ENCODE measurements at regions not wholly inside any gene's neighbourhood (a gene's known extent, or its start where the extent isn't known, plus 50 kb on each side); places are given as distances from the start of the nearest gene placed in this dataset.

DNA sequence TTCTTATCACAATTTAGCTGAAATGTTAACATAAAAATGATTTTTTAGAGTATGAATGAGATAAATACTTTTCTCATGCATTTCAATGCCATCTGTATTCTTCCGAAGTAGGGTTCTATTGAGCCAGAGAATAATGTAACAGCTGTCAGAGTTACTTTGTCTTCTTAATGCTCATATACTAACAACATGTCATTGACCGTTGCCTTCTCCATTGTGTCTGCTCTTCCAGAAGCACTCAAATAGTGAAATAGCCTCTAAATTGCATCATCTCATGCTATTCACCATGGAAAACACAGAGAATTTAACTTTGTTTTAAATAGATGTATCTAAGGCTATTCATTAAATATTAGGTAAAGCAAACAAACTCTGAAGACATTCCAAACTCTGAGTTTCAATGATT is 1875.9 kb upstream of the CDH9 start:
- H3K4me3 ChIP-seq (ENCODE audit: low read length) = no peak overlapping the region
- H3K27me3 ChIP-seq (ENCODE audit: control insufficient read depth, insufficient read depth, low read length) = no peaks in the 10 kb centered on the region
- no peaks in the 10 kb centered on the region for H3K4me1 ChIP-seq (ENCODE audit: control insufficient read depth, insufficient read depth, low read length)
- no peak overlapping the region for H3K27ac ChIP-seq (ENCODE audit: low read length)
- no peaks in the 10 kb centered on the region for H3K9me3 ChIP-seq (ENCODE audit: control insufficient read depth, insufficient read depth, low read length)
- WGBS (ENCODE audit: insufficient coverage, insufficient read length) = no CpG with 5 or more reads among the region's 2 CpGs
- no peaks in the 10 kb centered on the region for H3K36me3 ChIP-seq (ENCODE audit: control insufficient read depth, insufficient read depth, low read length)
- DNase-seq (ENCODE audit: low read depth, low spot score) = no peak

- H3K4me3 ChIP-seq (ENCODE audit: low read length) = no peak overlapping the region
- no peak overlapping the region for H3K27ac ChIP-seq (ENCODE audit: low read length)
- no peaks in the 10 kb centered on the region for H3K27me3 ChIP-seq (ENCODE audit: control insufficient read depth, insufficient read depth, low read length)
- no peak for DNase-seq (ENCODE audit: low read depth, low spot score)
- H3K36me3 ChIP-seq (ENCODE audit: control insufficient read depth, insufficient read depth, low read length) = no peaks in the 10 kb centered on the region
- no peaks in the 10 kb centered on the region for H3K4me1 ChIP-seq (ENCODE audit: control insufficient read depth, insufficient read depth, low read length)
- no peaks in the 10 kb centered on the region for H3K9me3 ChIP-seq (ENCODE audit: control insufficient read depth, insufficient read depth, low read length)
Measured at GRCh38 chr5:28903643-28904042, 1865.3 kb upstream of the CDH9 start.

GRCh38 chr5:28896949-28897348 is 1858.6 kb upstream of the CDH9 start:
- no peaks in the 10 kb centered on the region for H3K4me1 ChIP-seq (ENCODE audit: control insufficient read depth, insufficient read depth, low read length)
- H3K9me3 ChIP-seq (ENCODE audit: control insufficient read depth, insufficient read depth, low read length) = no peaks in the 10 kb centered on the region
- no peak overlapping the region for H3K4me3 ChIP-seq (ENCODE audit: low read length)
- no peaks in the 10 kb centered on the region for H3K36me3 ChIP-seq (ENCODE audit: control insufficient read depth, insufficient read depth, low read length)
- H3K27me3 ChIP-seq (ENCODE audit: control insufficient read depth, insufficient read depth, low read length) = no peaks in the 10 kb centered on the region
- no peak overlapping the region for H3K27ac ChIP-seq (ENCODE audit: low read length)
- DNase-seq (ENCODE audit: low read depth, low spot score) = no peak

DNA sequence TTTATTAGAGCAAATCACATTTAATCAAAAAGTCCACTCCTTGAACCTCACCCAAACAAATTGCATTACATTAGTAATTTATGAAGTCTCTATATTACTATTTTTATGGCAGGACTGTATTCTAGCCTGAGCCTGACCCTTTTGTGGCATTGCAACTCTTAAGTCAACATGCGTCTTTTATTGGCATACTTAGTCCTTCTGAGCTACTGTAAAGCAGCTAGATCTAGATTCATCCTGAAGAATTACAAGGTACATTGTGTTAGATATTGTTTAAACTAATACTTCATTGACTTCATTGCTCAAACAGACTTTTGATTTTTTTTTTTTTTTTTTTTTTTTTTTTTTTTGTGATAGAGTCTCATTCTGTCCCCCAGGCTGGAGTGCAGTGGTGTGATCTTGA is 1842.5 kb upstream of the CDH9 start:
- Histone ChIP-seq H3K27ac (ENCODE audit: low read length) (no peak overlapping the region), H3K4me3 (ENCODE audit: low read length) (no peak overlapping the region), H3K36me3 (ENCODE audit: control insufficient read depth, insufficient read depth, low read length) (no peaks in the 10 kb centered on the region), H3K4me1 (ENCODE audit: control insufficient read depth, insufficient read depth, low read length) (no peaks in the 10 kb centered on the region), H3K9me3 (ENCODE audit: control insufficient read depth, insufficient read depth, low read length) (no peaks in the 10 kb centered on the region), H3K27me3 (ENCODE audit: control insufficient read depth, insufficient read depth, low read length) (no peaks in the 10 kb centered on the region)
- no peak for DNase-seq (ENCODE audit: low read depth, low spot score)
- no CpG with 5 or more reads among the region's 1 CpG for WGBS (ENCODE audit: insufficient coverage, insufficient read length)

DNA sequence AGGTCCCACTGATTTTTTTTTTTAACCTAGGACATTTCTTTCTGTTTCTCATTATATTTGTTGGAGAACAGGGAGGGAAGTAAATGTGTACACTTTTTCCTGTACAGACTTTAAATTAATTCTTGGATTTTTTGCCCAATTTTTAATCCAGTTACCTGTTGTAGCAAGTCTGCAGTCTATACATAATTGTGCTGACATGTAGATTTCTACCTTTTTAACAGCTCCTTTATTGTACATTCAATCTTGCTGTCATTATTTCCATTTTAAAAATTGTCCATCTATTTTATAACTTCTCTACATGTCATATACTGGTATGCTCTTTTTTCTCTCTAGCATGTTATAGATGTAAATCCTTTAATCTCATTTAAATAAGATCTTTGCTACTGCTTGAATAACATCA is 1838.7 kb upstream of the CDH9 start:
- DNase-seq (ENCODE audit: low read depth, low spot score) = no peak
- no peaks in the 10 kb centered on the region for H3K9me3 ChIP-seq (ENCODE audit: control insufficient read depth, insufficient read depth, low read length)
- H3K27ac ChIP-seq (ENCODE audit: low read length) = no peak overlapping the region
- no peaks in the 10 kb centered on the region for H3K36me3 ChIP-seq (ENCODE audit: control insufficient read depth, insufficient read depth, low read length)
- no peak overlapping the region for H3K4me3 ChIP-seq (ENCODE audit: low read length)
- no peaks in the 10 kb centered on the region for H3K4me1 ChIP-seq (ENCODE audit: control insufficient read depth, insufficient read depth, low read length)
- H3K27me3 ChIP-seq (ENCODE audit: control insufficient read depth, insufficient read depth, low read length) = no peaks in the 10 kb centered on the region

- Histone ChIP-seq H3K27ac (ENCODE audit: low read length) (no peak overlapping the region), H3K36me3 (ENCODE audit: control insufficient read depth, insufficient read depth, low read length) (no peaks in the 10 kb centered on the region), H3K9me3 (ENCODE audit: control insufficient read depth, insufficient read depth, low read length) (no peaks in the 10 kb centered on the region), H3K4me3 (ENCODE audit: low read length) (no peak overlapping the region), H3K27me3 (ENCODE audit: control insufficient read depth, insufficient read depth, low read length) (no peaks in the 10 kb centered on the region), H3K4me1 (ENCODE audit: control insufficient read depth, insufficient read depth, low read length) (no peaks in the 10 kb centered on the region)
- DNase-seq (ENCODE audit: low read depth, low spot score) = no peak
- no CpG with 5 or more reads among the region's 2 CpGs for WGBS (ENCODE audit: insufficient coverage, insufficient read length)
Measured at GRCh38 chr5:28864006-28864405, 1825.6 kb upstream of the CDH9 start.

DNA sequence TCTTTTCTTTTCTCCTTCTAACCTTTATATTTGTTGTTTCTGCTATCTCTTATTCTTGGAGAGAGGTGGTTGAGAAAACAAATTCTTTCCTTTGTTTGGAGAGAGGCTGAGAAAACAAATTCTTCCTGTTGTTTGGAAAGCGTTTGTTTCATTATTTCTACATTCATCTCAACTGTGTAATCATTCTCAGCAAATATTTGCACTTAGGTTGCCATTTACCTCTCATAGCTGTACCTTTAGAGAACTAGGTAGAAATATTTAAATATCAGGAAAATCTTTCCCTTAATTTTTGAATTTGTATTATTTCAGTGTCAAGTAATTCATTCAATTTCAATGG is 1824.4 kb upstream of the CDH9 start:
- no peaks in the 10 kb centered on the region for H3K4me1 ChIP-seq (ENCODE audit: control insufficient read depth, insufficient read depth, low read length)
- no peaks in the 10 kb centered on the region for H3K9me3 ChIP-seq (ENCODE audit: control insufficient read depth, insufficient read depth, low read length)
- no peak overlapping the region for H3K4me3 ChIP-seq (ENCODE audit: low read length)
- H3K27me3 ChIP-seq (ENCODE audit: control insufficient read depth, insufficient read depth, low read length) = no peaks in the 10 kb centered on the region
- no CpG with 5 or more reads among the region's 1 CpG for WGBS (ENCODE audit: insufficient coverage, insufficient read length)
- H3K27ac ChIP-seq (ENCODE audit: low read length) = no peak overlapping the region
- DNase-seq (ENCODE audit: low read depth, low spot score) = no peak
- H3K36me3 ChIP-seq (ENCODE audit: control insufficient read depth, insufficient read depth, low read length) = no peaks in the 10 kb centered on the region

DNA sequence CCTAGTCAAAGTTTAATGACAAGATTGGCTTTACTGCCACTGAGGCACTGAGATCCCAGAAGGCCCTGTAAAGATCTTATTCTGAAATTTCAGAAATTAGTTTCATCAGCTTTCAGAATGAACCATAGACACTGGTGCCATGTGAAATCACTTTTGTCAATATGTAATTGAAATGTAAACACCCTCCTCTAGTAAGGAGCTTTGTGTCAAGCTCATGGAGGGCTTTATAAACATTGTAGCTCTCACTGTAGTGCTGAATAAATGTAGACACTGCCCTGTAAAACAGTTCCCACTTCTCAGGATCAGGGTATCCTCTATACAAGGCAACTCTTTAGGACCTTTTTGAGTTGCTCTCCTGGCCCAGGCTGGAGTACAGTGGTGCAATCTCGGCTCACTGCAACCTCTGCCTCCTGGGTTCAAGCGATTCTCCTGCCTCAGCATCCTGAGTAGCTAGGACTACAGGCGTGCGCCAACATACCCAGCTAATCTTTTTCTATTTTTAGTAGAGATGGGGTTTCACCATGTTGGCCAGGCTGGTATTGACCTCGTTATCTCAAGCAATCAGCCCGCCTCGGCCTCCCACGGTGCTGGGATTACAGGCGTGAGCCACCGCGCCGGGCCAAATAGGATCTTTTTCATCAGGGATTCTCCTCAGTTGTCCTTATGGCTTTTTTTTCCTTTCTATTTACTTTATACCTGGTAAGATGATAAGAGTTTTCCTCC is 1823.9 kb upstream of the CDH9 start:
- no peaks in the 10 kb centered on the region for H3K9me3 ChIP-seq (ENCODE audit: control insufficient read depth, insufficient read depth, low read length)
- no peaks in the 10 kb centered on the region for H3K27me3 ChIP-seq (ENCODE audit: control insufficient read depth, insufficient read depth, low read length)
- H3K4me1 ChIP-seq (ENCODE audit: control insufficient read depth, insufficient read depth, low read length) = no peaks in the 10 kb centered on the region
- WGBS (ENCODE audit: insufficient coverage, insufficient read length) = no CpG with 5 or more reads among the region's 12 CpGs
- H3K27ac ChIP-seq (ENCODE audit: low read length) = no peak overlapping the region
- H3K36me3 ChIP-seq (ENCODE audit: control insufficient read depth, insufficient read depth, low read length) = no peaks in the 10 kb centered on the region
- no peak overlapping the region for H3K4me3 ChIP-seq (ENCODE audit: low read length)
- no peak for DNase-seq (ENCODE audit: low read depth, low spot score)

- Histone ChIP-seq H3K4me1 (ENCODE audit: control insufficient read depth, insufficient read depth, low read length) (no peaks in the 10 kb centered on the region), H3K9me3 (ENCODE audit: control insufficient read depth, insufficient read depth, low read length) (no peaks in the 10 kb centered on the region), H3K27me3 (ENCODE audit: control insufficient read depth, insufficient read depth, low read length) (no peaks in the 10 kb centered on the region), H3K36me3 (ENCODE audit: control insufficient read depth, insufficient read depth, low read length) (no peaks in the 10 kb centered on the region), H3K4me3 (ENCODE audit: low read length) (no peak overlapping the region), H3K27ac (ENCODE audit: low read length) (no peak overlapping the region)
- no CpG with 5 or more reads among the region's 1 CpG for WGBS (ENCODE audit: insufficient coverage, insufficient read length)
- DNase-seq (ENCODE audit: low read depth, low spot score) = no peak
Measured at GRCh38 chr5:28855626-28856025, 1817.2 kb upstream of the CDH9 start.

DNA sequence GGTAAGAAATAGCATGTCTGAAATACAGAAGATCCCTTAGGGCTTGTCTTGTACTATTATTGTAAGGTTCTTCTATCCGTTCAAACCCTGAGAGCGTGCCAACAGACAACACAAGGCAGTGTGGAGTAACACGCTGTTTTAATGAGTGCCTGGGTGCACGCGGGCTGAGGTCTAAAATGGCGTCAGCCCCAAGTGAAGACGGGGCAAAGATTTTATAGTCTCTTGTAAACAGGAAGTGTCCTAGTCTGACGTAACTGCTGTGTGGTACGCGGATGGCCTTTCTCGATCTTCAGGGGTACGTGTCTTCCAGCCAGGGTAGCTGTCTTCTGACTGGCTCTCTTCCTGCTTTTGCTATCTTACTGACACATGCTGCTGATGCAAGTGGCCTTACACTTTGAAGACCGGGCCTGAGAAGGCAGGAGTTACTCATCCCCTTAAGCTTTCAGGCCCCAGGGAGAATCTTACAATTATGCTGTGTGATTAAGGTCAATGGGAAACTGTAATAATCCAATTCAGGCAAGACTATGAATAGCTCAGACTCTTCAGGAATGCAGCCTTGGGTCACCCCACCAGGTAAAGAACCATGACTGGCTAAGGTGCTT is 1812.0 kb upstream of the CDH9 start:
- H3K27ac ChIP-seq (ENCODE audit: low read length) = no peak overlapping the region
- no CpG with 5 or more reads among the region's 13 CpGs for WGBS (ENCODE audit: insufficient coverage, insufficient read length)
- no peaks in the 10 kb centered on the region for H3K9me3 ChIP-seq (ENCODE audit: control insufficient read depth, insufficient read depth, low read length)
- no peak overlapping the region for H3K4me3 ChIP-seq (ENCODE audit: low read length)
- no peaks in the 10 kb centered on the region for H3K27me3 ChIP-seq (ENCODE audit: control insufficient read depth, insufficient read depth, low read length)
- H3K4me1 ChIP-seq (ENCODE audit: control insufficient read depth, insufficient read depth, low read length) = no peaks in the 10 kb centered on the region
- no peaks in the 10 kb centered on the region for H3K36me3 ChIP-seq (ENCODE audit: control insufficient read depth, insufficient read depth, low read length)
- DNase-seq (ENCODE audit: low read depth, low spot score) = no peak

- no peak overlapping the region for H3K27ac ChIP-seq (ENCODE audit: low read length)
- no peak for DNase-seq (ENCODE audit: low read depth, low spot score)
- H3K36me3 ChIP-seq (ENCODE audit: control insufficient read depth, insufficient read depth, low read length) = no peaks in the 10 kb centered on the region
- no peaks in the 10 kb centered on the region for H3K27me3 ChIP-seq (ENCODE audit: control insufficient read depth, insufficient read depth, low read length)
- H3K4me3 ChIP-seq (ENCODE audit: low read length) = no peak overlapping the region
- no peaks in the 10 kb centered on the region for H3K9me3 ChIP-seq (ENCODE audit: control insufficient read depth, insufficient read depth, low read length)
- WGBS (ENCODE audit: insufficient coverage, insufficient read length) = no CpG with 5 or more reads among the region's 4 CpGs
- H3K4me1 ChIP-seq (ENCODE audit: control insufficient read depth, insufficient read depth, low read length) = no peaks in the 10 kb centered on the region
Measured at GRCh38 chr5:28831042-28831441, 1792.7 kb upstream of the CDH9 start.

Measured in iPS DF 6.9 (cell line).